ENCODE measurements at regions not wholly inside any gene's neighbourhood (a gene's known extent, or its start where the extent isn't known, plus 50 kb on each side); places are given as distances from the start of the nearest gene placed in this dataset.

- FAIRE-seq (no peak), ATAC-seq (no peak), DNase-seq (ENCODE audit: low read depth in 1 of 2, low spot score in 1 of 2) (no peak)
- ChIA-PET CTCF (no interaction called here), POLR2A (no interaction called here)
- WGBS (ENCODE audit: missing lambda C conversion rate), result 0% methylated on average over 1 of the region's 1 CpG
- no peaks in the 10 kb centered on the region for H3K9me3 ChIP-seq
- TF ChIP-seq GATA3 (IDR thresholded peaks at IDR 0.05; ENCODE audit: borderline replicate concordance) (no peak), BCL3 (IDR thresholded peaks at IDR 0.05) (no peak), POLR2AphosphoS2 (conservative IDR thresholded peaks at IDR 0.05; ENCODE audit: low read length) (no peak), HDAC2 (IDR thresholded peaks at IDR 0.05) (no peak), MAX (IDR thresholded peaks at IDR 0.05) (no peak), NR3C1 (IDR thresholded peaks at IDR 0.05) (no peak), RFX5 (IDR thresholded peaks at IDR 0.05) (no peak), HOXB13 (CRISPR knock-in tag; IDR thresholded peaks at IDR 0.05; ENCODE audit: low read depth) (no peak), SREBF2 (IDR thresholded peaks at IDR 0.05) (no peak), ZNF302 (CRISPR knock-in tag; IDR thresholded peaks at IDR 0.05) (no peak), NPAS2 (CRISPR knock-in tag; IDR thresholded peaks at IDR 0.05; ENCODE audit: borderline replicate concordance) (no peak), PBX3 (IDR thresholded peaks at IDR 0.05) (no peak), ZC3H11A (IDR thresholded peaks at IDR 0.05) (no peak), CTCF (IDR thresholded peaks at IDR 0.05) (no peak)
- H3K4me2 ChIP-seq, result no peak overlapping the region
- no peak overlapping the region for H3K27ac ChIP-seq
- 0 out of 3 replicates have a peak, but pooled peaks cover 7% of the 10 kb centered on the region for H3K4me1 ChIP-seq
- no peak overlapping the region for H3K4me3 ChIP-seq
Measured at GRCh38 chr12:17369556-17369955, 720.4 kb downstream of the RERGL start.

- H3K4me1 ChIP-seq, result no peaks in the 10 kb centered on the region
- DNase-seq (ENCODE audit: low read depth in 1 of 2, low spot score in 1 of 2), result no peak
- H3K4me2 ChIP-seq, result no peak overlapping the region
- WGBS (ENCODE audit: missing lambda C conversion rate), result 51% methylated on average over 3 of the region's 3 CpGs
- H3K4me3 ChIP-seq, result no peak overlapping the region
- no peak overlapping the region for H3K27ac ChIP-seq
- ChIA-PET CTCF (no interaction called here), POLR2A (no interaction called here)
- FAIRE-seq, result peak; percentile 43
- ATAC-seq, result no peak
- TF ChIP-seq ELK1 (IDR thresholded peaks at IDR 0.05; ENCODE audit: low read depth, low read length) (no peak), PHF8 (IDR thresholded peaks at IDR 0.05; ENCODE audit: borderline replicate concordance, low read depth) (no peak), CEBPB (IDR thresholded peaks at IDR 0.05) (no peak), CBX8 (IDR thresholded peaks at IDR 0.05) (no peak)
- H3K9me3 ChIP-seq, result no peaks in the 10 kb centered on the region
Measured at GRCh38 chr12:17361224-17361623, 728.8 kb downstream of the RERGL start.

- ChIA-PET POLR2A (no interaction called here), CTCF (no interaction called here)
- Histone ChIP-seq H3K9me3 (no peaks in the 10 kb centered on the region), H3K4me2 (no peak overlapping the region), H3K27ac (no peak overlapping the region), H3K4me3 (no peak overlapping the region), H3K4me1 (no peaks in the 10 kb centered on the region)
- 73% methylated on average over 3 of the region's 3 CpGs for whole genome bisulfite sequencing (ENCODE audit: missing lambda C conversion rate)
- FAIRE-seq (peak; percentile 54), ATAC-seq (no peak), DNase-seq (ENCODE audit: low read depth in 1 of 2, low spot score in 1 of 2) (no peak)
- TF ChIP-seq CBX2 (IDR thresholded peaks at IDR 0.05; ENCODE audit: borderline replicate concordance, low read depth), result no peak
- no peak for TF ChIP-seq TP53 (CRISPR knock-in tag; IDR thresholded peaks at IDR 0.05)
Measured at GRCh38 chr12:17358835-17359234, 731.2 kb downstream of the RERGL start.
